ENCODE measurements at regions not wholly inside any gene's neighbourhood (a gene's known extent, or its start where the extent isn't known, plus 50 kb on each side); places are given as distances from the start of the nearest gene placed in this dataset.

- no peak for TF ChIP-seq POLR2AphosphoS5 (IDR thresholded peaks at IDR 0.05; ENCODE audit: insufficient read depth in 1 of 2, low read depth in 1 of 2)
- TF ChIP-seq POLR2A (IDR thresholded peaks at IDR 0.05) = no peak
- TF ChIP-seq CTCF (IDR thresholded peaks at IDR 0.05) = no peak
Measured at GRCh38 chr3:134095005-134095404, 65.3 kb upstream of the SLCO2A1 start.

All from vagina (tissue), 2 donors.